ENCODE measurements at regions not wholly inside any gene's neighbourhood (a gene's known extent, or its start where the extent isn't known, plus 50 kb on each side); places are given as distances from the start of the nearest gene placed in this dataset.

DNA sequence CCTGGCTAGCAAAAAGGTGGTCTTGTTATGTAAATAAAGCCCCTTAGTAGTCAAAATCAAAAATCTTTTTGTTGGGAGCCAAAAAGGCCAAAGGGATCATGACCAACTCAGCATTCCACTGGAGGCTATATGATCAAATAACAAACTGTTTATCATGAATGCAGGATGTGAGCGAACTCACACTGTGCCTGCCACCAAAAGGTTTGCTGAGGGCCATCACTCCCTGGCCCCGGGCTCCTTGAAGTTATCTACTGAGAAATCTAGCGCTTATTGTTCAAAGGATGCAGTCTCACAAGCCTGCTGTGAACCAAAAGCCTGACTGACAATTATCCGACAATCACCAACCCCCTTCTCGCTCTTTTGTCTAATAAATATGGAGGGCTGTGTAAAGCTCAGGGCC is 107.2 kb upstream of the DDHD1 start:
- TF ChIP-seq, protein P1, sequence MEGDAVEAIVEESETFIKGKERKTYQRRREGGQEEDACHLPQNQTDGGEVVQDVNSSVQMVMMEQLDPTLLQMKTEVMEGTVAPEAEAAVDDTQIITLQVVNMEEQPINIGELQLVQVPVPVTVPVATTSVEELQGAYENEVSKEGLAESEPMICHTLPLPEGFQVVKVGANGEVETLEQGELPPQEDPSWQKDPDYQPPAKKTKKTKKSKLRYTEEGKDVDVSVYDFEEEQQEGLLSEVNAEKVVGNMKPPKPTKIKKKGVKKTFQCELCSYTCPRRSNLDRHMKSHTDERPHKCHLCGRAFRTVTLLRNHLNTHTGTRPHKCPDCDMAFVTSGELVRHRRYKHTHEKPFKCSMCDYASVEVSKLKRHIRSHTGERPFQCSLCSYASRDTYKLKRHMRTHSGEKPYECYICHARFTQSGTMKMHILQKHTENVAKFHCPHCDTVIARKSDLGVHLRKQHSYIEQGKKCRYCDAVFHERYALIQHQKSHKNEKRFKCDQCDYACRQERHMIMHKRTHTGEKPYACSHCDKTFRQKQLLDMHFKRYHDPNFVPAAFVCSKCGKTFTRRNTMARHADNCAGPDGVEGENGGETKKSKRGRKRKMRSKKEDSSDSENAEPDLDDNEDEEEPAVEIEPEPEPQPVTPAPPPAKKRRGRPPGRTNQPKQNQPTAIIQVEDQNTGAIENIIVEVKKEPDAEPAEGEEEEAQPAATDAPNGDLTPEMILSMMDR (IDR thresholded peaks at IDR 0.05; ENCODE audit: borderline replicate concordance, extremely low read depth, low read length, poor library complexity, severe bottlenecking) = no peak
- no peak for TF ChIP-seq EZH2 (IDR thresholded peaks at IDR 0.05; ENCODE audit: borderline replicate concordance, low read depth, low read length, severe bottlenecking)

All from DND-41 (cell line).